Retinal pigment epithelial cell (primary cell): ENCODE measurements at regions not wholly inside any gene's neighbourhood (a gene's known extent, or its start where the extent isn't known, plus 50 kb on each side); places are given as distances from the start of the nearest gene placed in this dataset.

Experiments used
- DNase-seq: peaks from one replicate; pipeline ENCODE4 v3.0.0-alpha.2; 2010; ENCODE audit warnings: low read depth
- H3K4me3 ChIP-seq: 2 replicates; pipeline ENCODE4 v1.5.1; 2011; ENCODE audit warnings: mild to moderate bottlenecking, low read length, control low read depth, moderate library complexity
- CTCF ChIP-seq: conservative IDR thresholded peaks from 2 replicates; pipeline ENCODE4 v1.5.1; 2011; ENCODE audit warnings: low read depth, low read length, control low read depth, inconsistent platforms

- H3K4me3 ChIP-seq = no peak overlapping the region
- no peak for DNase-seq
- no peak for TF ChIP-seq CTCF
Observed at GRCh38 chr4:3865986-3866812, 100.0 kb downstream of the ADRA2C start.

GRCh38 chr4:3866813-3867129, 100.6 kb downstream of the ADRA2C start:
- no peak for DNase-seq
- TF ChIP-seq CTCF = no peak
- no peak overlapping the region for H3K4me3 ChIP-seq

GRCh38 chr4:3867403-3868100, 101.4 kb downstream of the ADRA2C start:
- DNase-seq = no peak
- no peak overlapping the region for H3K4me3 ChIP-seq
- no peak for TF ChIP-seq CTCF

GRCh38 chr4:3868211-3869173, 102.3 kb downstream of the ADRA2C start:
- DNase-seq = no peak
- no peak overlapping the region for H3K4me3 ChIP-seq
- no peak for TF ChIP-seq CTCF

- DNase-seq = no peak
- no peak overlapping the region for H3K4me3 ChIP-seq
- no peak for TF ChIP-seq CTCF
Observed at GRCh38 chr4:3869174-3869572, 103.0 kb downstream of the ADRA2C start.

DNA sequence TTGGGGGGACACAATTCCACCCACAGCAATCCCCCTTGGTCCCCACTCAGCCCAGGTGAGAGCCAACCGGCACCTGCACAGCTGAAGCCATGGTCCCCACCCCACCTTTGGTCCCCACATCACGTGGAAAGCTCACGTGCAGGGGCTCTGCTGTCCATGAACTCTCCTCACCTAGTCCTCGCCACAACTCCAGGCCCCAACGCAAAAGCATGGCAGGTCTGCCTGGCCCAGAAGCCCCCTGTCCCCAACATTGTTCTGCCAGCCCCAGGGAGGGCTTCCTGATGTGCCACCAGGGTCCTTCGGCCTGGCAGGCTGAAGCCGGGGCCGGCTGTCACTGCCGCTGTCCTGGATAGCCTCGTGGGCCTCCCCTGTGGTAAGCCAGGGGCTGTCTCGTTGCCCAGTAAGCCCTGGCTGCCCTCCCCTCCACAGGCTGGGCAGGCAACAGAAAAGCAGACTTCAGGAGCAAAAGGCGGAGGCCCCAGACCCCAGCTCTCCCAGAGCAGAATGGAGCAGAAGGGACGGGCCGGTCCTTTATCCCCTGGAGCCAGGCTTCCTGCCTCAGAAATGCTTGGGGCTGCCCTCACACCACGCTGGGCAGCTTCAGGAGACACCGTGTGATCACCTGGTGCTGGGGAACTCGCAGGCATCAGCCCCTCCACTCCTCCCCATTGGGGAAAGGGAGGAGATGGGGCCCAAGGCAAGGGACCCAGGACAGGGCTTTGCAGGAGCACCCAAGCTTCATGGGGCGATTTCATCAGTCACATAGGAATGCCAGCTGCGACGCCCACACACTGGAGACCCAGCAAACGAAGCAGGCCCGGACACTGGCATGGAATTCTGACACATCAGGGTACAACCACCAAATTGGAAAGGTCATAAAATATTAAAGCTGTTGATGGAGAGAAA, 103.7 kb downstream of the ADRA2C start:
- DNase-seq = no peak
- no peak overlapping the region for H3K4me3 ChIP-seq

More for the DNA sequence above, 103.7 kb downstream of the ADRA2C start:
- TF ChIP-seq CTCF = no peak
